GM21737 (cell line): ENCODE measurements at regions not wholly inside any gene's neighbourhood (a gene's known extent, or its start where the extent isn't known, plus 50 kb on each side); places are given as distances from the start of the nearest gene placed in this dataset.
"Not testable (repeated sequence)": the region's sequence is repeated elsewhere in the genome, so short reads cannot be mapped to it uniquely, and the experiment has no call there.

Experiments used
- ATAC-seq: cut with Tn5 transposase; IDR thresholded peaks from one replicate; pipeline ENCODE4 v1.9.1; 2021; ENCODE audit warnings: mild to moderate bottlenecking, moderate library complexity; ENCODE audit not compliant: unreplicated experiment

DNA sequence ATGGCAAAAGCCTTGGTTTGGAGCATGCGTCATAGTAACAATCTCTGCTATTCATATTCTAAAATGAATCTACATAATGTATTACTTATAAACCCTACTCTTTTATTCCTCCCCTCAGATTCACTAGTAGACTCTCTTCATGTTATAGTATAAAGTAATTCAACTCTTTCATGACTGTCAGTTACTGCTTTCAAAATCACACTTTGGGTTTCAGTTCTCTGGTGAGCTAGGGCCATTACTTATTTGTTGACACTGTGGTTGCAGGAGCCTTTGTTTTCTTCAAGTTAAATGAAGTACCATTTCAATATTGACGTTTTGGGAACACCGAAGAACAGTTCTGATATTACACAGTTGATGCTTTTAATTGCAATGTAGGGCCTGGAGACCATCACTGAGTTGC is 378.4 kb downstream of the DDX10 start:
- ATAC-seq = no peak

DNA sequence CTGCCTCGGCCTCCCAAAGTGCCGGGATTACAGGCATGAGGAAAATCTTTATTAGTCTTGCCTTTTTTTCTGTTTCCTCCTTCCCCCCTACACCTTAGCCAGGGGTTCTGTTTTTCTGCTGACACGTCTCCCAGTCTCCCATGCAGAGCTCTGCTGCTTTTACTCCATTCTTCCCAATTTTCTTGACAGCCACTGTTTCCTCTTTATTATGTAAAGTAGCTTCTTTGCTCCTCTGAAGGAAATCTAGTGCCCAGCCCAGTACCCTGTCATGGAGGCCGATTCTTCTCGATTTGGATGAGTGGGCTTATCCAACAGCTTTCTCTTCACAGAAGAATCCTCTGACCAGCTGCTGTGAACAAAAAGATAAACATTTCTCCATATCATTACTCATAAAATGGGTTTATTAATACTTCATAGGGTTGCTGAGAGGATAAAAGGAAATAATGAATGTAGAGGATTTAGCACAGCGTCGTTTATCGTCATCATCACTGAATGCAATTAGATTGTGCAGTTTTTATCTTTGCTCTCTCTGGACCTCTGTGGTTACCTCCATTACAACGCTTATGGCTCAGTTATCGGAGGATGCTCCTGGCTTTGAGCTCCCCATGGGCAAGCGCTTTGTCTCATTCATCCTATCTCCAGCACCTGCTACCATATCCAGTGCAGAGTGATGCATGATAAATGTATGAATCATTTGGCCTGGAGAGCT is 375.6 kb upstream of the C11orf87 start:
- no peak for ATAC-seq

- ATAC-seq = no peak
Observed at GRCh38 chr11:109048098-109048497, 373.9 kb upstream of the C11orf87 start.

DNA sequence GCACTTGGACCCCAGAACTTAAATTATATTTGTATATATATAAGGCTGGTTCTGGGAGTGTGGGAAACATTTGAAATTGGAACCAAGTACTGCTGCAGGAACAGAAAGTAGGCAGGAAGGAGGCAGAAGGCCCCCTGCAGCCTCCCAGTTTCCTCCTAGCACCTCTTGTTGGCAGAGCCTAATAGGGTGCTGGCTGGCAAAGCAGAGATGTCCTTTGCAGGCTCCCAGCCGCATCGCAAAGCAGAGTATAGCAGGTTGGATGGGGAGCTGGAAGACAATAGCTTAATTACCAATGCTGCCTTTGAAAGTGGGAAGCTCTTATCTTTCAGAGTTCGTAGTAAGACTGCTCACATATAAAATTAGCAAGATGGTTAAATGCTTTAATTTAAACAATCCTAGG is 370.8 kb upstream of the C11orf87 start:
- ATAC-seq = no peak

DNA sequence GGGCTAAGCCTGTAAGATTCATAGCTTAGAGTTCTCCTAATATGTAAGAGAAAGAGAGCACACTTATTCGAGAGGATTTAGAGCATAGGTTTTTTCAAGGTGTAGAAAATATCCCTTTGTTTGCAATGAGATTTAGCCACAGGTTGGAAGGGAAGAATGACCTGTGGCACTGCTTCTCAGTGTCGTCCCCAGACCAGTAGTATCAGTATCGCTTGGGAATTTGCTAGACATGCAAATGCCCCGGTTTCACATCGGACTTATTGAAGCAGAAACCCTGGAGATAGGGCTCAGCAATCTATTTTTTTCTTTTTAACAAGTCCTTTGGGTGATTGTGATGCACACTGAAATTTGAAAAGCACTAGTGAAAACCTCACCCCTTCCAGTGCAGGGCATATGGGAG is 362.6 kb upstream of the C11orf87 start:
- ATAC-seq = no peak

- no peak for ATAC-seq
Observed at GRCh38 chr11:109061394-109061793, 360.6 kb upstream of the C11orf87 start.

DNA sequence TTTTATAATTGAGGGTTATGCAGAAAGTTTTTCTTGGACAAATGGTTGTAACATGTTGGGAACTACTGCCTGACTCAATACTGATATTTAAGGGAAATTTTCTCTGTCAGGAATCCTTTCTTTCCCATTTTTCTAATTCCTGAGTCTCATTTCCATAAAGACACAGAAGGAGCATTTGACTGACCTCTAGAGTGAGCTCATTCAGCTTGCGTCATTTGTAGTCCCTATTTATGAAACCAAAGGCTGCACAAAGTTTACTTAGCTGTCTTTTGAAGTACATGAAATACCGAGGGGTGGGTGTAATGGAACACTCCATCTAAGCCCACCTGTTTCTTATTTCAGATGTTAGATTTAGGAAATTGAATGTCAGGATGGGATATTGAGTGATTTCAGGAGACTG is 359.5 kb upstream of the C11orf87 start:
- ATAC-seq = no peak

- ATAC-seq = no peak
Observed at GRCh38 chr11:109062871-109063270, 359.1 kb upstream of the C11orf87 start.

- not testable (repeated sequence) for ATAC-seq
Observed at GRCh38 chr11:109064618-109065311, 357.2 kb upstream of the C11orf87 start.

DNA sequence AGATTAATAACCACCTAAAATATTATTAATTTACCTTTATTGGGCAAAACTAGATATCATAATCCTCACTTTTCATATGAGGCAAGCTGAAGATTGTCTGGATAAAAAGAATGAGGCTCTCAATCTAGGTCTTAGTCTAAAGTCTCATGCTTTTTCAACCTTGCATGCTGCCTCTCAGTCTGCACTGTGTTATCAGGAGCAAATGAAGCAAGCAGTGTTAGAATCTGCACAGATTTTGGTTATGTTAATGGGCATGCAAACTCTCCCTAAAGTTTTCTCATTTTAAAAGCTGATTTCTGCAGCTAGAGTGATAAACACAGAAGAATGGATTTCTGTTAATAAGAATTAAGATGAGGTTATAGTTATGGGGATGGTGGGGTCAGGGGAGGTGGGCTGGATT is 350.7 kb upstream of the C11orf87 start:
- ATAC-seq = no peak

DNA sequence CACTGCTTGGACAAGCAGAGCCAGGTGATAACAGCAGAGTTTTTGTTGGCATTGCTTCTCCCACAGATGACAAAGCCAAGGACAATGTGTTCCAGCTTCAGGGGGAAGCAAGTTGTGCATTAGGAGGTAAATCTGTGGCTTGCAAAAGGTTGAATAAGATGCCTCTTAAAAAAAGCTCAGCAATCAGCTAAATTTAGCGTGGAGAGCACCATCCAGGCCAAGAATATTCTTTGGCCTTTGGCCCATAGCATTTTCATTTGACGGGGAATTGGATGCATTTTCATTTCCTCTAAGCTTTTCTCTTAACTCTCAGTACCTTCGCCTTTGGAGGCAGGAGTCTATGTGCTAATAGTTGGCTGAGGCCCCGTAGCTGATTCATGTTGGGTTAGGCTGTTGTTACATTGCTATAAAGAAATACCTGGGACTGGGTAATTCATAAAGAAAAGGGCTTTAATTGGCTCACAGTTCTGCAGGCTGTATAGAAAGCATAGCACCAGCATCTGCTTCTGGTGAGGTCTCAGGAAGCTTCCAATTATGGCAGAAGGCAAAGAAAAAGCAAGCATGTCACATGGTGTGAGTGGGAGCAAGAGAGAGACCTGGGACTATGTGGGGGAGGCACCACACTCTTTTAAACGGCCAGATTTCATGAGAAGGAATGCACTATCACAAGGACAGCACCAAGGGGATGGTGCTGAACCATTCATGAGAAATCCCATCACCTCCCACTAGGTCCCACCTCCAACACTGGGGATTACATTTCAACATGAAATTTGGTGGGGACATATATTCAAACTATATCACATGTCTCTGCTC is 350.1 kb upstream of the C11orf87 start:
- ATAC-seq = no peak

- no peak for ATAC-seq
Observed at GRCh38 chr11:109073032-109073822, 348.8 kb upstream of the C11orf87 start.

- ATAC-seq = no peak
Observed at GRCh38 chr11:109075976-109076375, 346.0 kb upstream of the C11orf87 start.

DNA sequence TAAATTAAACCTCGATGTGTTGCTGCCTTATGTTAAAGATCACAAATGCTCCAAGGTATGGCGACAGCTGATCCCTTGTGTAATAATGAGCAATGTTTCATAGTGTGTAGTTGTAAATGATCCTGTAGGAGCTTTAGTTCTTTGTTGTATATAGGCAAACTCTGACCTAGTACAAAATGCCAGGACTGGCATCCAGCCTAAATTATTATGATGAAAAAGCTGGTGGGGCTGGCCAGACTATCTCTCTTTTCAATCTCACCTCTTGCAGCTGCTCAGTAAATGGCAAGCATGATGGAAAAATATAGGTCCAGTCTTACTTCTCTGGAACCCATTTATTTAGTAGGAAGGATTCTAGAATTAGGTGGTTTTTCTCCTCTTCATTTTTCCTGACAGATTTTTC is 345.1 kb upstream of the C11orf87 start:
- no peak for ATAC-seq

DNA sequence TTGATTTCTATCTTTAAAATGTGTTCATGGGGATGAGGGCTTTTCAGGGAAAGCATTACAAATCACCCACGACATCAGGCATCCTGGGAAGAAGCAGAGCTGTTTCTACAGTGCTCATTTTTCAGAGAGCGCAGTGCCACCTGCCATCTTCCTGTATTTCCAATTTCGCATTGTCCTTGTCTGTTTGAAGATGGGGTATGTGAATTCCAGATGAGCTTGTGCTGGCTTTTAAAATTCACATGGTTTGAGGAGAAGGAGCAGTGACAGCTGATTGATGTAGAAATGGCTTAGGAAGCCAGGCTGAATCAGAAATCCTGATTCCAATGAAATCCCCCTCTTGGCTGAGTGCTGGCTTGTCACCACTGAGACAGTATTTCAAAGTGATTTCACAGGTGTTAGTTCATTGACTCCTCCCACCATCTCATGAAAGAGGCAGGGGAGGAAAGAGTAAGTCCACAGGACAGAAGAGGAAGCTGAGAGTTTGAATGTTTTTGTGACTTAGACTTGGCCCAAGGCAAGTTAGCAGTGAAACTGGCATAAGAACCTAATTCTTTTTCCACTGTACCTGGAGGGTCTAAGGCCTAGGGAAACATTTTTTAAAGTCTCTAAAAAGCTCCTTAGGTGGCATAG is 344.6 kb upstream of the C11orf87 start:
- no peak for ATAC-seq

DNA sequence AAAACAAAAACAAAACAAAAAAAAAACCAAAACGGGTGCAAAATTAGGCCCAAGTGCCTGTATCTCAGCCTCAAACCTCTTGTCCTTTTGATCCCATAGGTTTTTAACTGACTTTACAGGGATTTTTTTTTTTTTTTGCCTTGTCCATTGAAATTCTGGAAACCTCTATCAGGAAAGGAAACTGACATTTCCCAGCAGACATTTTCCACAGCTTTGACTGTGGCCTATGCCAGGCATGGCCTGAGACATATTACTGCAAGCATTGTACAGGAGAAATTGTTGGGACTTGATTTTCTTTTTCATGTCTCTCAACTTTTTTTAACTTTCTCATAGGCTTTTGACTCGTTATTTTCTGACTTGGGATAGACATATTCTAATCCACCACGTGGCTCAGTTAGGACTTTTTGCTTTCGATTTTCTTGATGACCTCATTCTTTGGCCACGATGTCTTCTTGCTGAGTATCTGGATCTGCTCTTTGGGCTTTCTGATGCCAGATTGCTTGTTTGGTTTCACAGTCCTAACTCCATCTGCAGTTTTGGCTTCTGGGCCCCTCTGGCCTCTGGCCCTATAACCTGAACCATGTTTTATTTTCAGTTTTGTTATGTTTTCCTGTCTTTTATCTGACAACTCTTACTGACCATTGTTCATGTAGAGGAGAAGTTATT is 336.1 kb upstream of the C11orf87 start:
- ATAC-seq = no peak

DNA sequence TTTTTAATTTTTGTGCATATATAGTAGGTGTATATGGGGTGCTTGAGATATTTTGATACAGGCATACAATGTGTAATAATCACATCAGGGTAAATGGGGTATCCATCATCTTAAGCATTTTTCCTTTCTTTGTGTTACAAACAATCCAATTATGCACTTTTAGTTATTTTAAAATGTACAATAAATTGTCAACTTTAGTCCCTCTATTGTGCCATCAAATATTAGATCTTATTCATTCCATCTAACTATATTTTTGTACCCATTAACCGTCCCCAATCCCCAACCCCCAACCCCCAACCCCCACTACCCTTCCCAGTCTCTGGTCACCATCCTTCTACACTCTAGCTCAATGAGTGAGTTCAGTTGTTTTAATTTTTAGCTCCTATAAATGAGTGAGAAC is 335.1 kb upstream of the C11orf87 start:
- no peak for ATAC-seq

DNA sequence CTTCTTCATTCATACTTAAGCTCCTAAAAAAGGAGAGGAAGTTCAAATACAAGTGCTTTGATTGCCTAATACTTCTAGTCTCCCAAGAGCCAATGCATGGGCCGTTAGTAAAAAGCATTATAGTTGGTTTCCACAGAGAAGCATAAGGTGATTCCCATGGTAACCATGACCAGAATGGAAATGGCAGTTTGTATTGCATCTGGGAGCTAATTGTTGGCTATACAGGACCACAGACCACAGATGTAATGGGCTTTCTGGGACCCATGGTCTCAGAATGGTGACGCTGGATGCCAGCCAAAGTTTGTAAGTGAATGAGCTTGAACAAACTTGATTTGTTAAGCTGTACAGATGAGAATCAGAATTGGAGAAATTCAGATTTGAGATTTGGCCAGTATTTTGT is 333.9 kb upstream of the C11orf87 start:
- no peak for ATAC-seq

DNA sequence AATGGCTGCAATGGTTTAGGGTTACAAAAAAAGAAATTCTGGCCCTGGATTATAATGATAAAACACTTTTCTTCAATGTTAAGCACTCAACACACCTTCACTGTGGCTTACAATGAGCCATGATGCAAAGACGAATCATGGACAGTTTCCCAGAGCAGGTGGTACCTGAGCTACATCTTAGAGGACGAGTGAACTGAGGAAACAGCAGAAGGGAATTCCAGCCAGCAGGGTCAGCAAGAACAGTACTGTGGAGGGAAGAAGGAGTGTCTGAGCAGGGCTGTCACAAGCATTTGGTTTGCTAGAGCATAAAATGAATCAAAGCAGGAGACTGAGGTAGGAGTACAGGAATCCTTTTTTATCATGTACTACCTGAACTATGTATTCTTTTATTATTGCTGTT is 332.8 kb upstream of the C11orf87 start:
- no peak for ATAC-seq

DNA sequence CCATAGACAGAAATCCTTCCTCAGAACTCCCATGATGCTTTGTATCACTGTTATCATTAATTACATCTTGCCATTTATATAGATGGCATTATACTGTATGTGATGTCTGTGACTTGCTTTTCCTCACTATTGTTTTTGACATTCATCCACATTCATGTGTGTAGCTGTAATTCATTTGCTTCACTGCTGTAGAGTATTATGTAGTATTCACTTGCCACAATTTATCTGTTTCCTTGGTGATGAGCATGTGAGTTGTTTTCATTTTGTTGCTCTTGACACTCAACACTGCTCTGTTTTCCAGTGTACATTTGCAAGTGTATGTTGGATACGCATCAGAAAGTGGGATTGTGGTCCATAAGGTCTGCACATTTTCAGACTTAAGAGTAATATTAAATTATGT is 328.6 kb upstream of the C11orf87 start:
- ATAC-seq = no peak
